DMS53 treated with DMSO at 0.1 percent for 48 hours (cell line): ENCODE measurements at regions not wholly inside any gene's neighbourhood (a gene's known extent, or its start where the extent isn't known, plus 50 kb on each side); places are given as distances from the start of the nearest gene placed in this dataset.
"Not testable (repeated sequence)": the region's sequence is repeated elsewhere in the genome, so short reads cannot be mapped to it uniquely, and the experiment has no call there.

Source experiments
- DNase-seq: peaks from one replicate; lab custom pipeline; 2025; ENCODE audit not compliant: unreplicated experiment; lab: John Stamatoyannopoulos, UW

DNA sequence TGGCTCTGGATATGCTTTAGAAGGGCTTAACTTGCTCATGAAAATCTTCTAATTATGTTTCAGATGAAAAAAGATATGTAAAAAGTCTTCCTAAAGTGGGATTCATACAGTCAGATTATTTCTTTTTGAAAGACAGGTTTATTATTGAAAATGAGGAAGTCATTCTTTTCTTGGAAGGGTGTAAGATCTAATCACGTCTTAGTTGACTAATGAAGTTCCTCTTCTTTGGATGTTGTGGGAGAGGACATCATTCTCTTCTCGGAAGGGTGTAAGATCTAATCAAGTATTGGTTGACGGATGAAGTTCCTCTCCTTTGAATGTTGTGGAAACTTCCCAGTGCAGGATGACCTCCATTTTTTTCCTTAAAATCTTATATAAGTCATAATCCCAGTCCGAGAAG, 74.9 kb downstream of the ALG10 start:
- DNase-seq = no peak

DNA sequence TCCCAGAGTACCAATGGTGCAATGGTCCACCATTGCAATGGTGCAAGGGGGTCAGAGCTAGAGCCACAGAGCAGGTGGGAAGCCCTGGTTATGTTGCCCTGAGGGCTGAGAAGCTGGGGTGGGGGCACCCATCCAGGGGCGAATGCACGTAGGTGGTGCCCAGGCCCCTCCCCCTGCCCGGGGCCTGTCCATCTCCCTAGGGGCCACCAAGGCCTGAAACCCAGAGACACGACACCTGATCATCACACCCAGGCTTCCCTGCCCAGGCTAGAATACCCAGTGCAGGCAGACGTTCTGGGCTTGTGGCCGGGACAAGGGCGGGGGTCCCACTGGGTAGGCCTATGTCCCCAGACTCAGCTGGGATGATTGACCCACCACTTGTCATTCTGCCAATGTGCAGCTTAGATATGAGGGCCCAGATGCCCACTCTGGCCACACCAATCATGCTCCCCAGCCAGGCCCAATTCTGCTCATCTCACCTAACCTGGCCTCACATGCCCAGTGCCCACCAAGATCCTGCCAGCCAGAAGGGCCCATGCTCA, 83.2 kb downstream of the ALG10 start:
- DNase-seq = no peak

DNA sequence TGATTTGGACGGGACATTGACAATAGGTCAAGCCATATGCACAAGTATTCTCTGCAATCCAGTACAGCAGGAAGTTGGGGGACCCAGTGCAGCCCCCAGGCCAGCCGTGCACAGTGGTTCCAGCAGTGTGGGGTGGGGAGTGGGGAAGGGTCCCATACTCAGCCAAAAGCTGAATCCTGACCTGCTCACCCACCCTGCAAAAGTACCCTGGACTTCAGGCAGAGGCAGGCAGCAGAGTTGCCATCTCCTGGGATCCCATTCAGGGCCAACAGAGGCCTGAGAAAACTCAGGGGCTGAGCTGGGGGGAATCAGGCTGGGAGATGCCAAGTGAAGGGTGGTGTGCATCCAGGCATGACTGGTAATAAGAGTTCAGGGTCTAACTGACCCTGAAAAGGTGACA, 83.9 kb downstream of the ALG10 start:
- DNase-seq = no peak

DNA sequence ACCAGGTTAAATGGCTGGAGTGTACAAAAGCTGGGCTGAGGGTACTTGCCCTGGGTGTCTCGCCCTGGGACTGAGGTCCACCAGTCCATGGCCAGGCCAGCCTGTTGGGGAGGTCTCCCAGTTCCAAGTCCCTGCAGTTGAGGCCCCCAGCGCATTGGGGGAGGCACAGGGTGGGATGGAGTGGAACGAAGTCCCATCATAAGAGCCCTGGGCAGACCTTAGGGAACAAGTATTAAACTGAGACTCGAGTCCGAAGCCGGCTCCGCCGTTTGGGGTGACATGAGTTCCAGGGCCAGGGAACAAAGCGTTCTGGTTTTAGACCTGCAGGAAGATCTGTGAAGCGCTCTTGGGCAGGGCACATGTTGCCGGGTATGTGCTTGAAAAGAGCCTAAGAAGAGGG, 84.7 kb downstream of the ALG10 start:
- DNase-seq = no peak

DNA sequence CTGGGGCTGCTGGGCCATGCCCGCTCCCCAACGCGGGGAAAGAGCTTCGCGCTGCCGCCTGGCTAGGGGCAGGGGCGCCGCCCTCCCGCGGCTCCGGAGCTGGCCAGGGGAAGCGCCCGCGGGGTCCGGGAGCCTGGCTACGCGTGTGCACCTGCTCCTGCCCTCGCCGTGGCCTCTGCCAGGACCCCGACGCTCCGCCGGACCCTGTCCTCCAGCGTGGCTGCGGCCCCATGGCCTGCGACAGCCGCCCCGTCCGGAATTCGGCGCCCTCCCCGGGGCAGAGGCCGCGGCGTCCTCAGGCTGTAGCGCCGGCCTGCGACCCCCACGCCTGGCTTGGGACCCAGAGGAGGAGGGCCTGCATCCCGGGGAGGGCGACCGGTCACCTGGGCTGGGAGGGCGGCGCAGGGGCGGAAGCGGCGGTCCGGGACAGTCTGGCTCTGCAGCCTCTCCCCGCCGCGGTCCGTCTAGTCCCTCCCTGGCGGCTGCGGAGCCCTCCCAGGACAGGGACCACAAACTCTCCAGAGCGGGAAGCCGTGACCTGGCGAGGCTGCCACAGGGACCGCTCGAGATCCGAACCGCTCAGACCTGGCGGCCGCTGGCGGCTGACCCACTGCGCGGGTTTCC, 85.6 kb downstream of the ALG10 start:
- no peak for DNase-seq

DNA sequence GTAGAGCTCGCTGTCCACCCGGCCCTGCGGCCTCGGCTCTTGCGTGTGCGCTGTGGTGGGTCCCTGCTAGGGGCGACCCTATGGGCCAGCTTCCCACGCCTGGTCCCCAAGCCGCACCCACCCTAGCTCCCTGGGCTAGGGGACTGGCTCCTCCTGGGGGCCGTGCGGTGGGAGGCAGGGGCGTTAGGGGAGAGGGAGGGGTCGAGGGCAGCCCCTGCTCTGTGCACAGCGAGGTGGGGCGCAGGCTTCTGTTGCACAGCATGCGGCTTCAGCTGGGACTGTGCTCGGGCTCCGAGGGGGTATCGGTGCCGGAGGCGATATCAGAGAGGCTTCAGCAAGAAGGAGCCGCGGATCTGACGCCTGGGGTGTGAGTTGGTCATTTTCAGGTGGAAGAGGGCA, 86.1 kb downstream of the ALG10 start:
- no peak for DNase-seq

DNA sequence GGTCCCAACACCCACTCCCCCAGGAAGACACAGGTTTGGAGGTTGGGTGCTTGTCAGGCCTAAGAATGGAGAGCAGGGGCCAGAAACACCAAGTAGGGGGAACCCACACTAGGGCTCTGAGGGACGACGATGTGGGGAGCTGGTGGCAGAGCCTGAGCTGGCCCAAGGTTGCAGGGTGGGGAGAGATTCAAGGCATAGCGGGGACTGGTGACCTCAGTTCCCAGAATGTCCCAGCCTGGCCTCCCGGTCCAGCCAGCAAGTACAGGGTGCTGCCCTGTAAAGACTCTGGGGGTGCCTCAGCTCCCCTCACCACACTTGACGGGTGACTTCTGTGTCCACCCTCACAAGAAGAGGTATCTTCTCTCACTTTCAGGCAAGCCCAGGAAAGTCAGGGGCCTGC, 86.7 kb downstream of the ALG10 start:
- DNase-seq = no peak

DNA sequence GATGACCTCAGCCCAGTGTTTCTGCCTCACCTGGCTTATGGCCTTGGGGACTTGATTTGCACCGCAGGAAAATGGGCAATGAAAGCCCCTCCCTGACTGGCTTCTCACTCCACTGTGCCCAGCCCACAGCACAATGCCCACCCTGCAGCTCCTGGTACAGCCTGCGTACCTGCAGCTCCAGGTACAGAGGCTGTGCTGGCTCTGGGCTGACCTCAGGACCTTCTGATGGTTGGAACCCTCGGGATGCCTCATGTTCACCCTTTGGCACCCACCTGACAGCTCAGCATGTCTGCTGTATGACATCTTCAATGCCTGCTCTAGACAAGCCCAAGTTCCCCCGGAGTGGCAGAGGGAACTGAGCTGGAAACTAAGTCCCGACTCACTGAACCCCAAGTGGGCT, 87.1 kb downstream of the ALG10 start:
- no peak for DNase-seq

DNA sequence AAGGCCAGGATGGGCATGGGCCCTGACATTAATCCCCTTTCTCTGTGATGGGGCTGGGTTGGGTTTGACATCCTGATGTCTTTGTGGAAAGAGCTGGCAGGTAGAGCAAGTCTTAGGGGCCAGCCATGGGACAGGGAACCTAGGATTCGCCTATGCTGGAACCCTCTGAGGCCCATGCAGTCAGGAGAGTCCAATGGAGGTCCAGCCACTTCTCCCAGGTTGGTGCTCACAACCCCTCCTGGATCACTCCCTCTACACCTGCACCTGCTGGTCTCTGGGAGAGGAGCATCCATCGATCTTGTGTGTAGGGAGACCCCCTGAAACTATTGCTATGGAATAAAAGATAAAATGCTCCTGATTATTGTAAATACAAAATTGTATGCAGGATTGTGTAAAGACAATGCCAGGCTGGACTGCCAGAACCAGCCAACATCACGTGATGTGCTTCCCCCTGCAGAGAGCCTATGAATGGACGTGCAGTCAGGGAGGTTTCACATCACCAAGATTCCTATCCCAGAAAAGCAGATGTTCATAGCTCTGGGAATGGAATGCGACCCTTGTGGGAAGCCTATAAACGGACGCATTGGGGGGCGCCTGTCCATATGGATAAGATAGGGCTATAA, 87.7 kb downstream of the ALG10 start:
- DNase-seq = not testable (repeated sequence)

DNA sequence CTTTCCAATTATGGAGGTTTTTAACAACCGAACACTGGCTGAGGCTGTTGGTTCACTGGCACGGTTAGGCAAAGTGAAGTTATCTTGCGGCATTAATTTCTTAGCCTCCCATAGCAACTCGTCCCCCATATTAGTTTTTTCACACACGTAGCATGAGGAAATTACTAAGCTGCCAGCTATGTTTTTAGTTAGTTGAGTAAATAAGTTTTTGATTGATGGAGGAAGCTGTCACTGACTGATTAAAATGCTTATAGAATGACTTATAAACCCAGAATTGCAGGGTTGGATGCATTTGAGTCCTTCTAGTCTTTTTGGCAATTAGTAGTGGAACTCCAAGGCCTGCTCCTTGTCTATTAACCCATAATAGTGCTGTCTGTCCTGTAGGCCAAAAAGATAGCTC, 97.1 kb downstream of the ALG10 start:
- no peak for DNase-seq

DNA sequence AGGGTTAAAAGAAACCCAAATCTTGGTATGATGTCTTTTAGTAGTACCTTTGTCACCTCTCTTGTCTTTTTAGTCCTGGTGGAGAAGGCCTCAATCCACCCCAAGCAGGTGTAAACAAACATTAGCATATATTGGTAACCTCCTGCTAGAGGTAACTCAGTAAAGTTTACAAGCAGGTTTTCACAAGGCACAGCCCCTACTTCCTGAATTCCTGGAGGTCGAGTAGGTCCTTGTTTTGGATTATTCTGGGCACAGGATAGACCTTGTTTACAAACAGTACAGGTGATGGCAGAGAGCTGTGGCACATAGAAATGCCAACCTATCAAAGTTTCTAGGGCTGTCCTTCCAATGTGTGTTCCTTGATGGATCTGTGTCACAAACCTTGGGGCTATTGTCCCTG, 99.1 kb downstream of the ALG10 start:
- DNase-seq = no peak

DNA sequence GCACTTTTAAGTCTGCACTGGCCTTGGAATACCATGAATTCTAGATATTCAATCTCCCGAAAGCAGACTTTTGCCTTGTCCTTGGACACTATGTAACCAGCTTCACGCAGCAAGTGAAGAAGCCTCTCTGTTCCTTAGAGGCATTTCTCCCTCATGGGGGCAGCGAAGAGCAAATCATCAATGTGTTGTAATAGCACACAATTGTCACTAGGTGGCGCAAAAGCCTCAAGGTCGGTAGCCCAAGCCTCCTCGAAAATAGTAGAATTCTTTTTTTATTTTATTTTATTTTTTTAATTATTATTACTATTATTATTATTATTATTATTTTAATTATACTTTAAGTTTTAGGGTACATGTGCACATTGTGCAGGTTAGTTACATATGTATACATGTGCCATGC, 100.8 kb downstream of the ALG10 start:
- peak; percentile 50 for DNase-seq

DNA sequence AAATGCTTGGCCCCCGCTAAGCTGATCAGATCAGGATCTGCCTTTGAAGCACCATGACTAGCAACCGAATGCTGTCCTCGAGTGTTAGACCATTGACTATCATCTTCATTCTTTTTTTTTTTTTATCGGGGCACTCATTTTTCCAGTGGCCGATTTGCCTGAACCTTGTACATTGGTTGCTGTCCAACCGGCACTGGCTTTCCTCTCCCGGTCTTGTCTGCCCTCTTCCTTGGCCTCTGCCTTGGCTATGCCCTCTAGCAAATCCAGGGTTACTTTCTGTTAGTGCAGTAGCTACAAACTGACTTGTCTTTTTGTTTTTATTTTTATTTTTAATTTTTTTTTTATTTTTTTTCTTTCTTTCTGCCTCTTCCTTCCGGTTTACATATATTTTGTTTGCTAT, 102.3 kb downstream of the ALG10 start:
- DNase-seq = no peak

DNA sequence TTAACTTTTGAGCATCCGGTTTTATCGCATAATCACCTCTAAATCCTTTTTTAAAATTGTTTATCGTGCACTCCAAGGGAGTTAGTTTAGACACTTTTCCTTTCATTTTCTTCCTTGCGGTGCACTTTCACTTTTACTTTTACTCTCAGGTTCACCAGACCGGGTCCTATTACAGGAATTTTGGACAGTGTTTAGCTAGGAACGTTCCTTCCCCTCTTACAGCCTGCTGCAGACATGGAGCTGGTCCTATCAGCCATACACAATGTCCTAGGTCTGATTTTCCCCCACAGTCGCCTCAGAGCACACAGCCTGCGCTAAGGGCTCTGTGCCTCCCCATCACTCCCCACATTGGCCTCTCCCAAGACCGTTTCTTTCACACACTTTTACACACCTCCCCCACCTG, 103.9 kb downstream of the ALG10 start:
- no peak for DNase-seq

DNA sequence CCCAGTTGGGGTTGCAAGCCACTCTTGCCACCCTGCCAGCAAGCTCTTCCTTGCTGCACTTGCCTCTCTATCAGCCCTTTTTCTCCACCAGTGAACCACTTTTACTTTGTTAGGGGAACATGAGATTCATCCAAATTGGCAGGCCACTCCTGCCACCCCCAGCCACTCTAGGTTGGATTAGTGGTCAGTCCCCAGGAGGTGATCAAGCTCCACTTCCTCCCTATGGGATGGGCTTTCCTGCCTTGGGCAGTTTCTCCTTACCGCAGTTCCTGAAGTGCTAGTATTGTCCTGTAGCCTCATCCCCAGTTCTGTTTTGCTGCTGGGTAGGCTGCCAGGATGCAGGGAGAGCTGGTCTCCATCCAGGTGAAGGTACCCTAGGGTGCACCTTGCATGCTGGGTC, 104.5 kb downstream of the ALG10 start:
- no peak for DNase-seq

DNA sequence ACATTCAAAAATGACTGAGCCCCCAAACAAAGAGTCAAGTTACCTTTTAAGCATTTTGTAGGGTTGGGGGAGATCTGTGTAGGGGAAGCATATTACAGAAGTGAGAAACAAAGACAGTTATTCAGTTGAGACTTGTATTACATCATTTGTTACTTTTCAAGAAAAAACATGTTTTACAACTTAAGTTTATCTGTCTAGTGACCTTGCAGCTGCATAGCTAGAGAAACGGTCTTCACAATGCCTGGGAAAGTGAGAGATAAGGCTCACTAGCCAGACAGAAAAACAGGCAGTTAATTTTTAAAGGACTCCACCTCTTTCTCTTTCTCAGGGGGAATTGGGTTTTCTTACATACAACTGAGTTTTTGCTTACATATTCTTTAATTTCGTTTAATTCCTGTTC, 105.1 kb downstream of the ALG10 start:
- not testable (repeated sequence) for DNase-seq

DNA sequence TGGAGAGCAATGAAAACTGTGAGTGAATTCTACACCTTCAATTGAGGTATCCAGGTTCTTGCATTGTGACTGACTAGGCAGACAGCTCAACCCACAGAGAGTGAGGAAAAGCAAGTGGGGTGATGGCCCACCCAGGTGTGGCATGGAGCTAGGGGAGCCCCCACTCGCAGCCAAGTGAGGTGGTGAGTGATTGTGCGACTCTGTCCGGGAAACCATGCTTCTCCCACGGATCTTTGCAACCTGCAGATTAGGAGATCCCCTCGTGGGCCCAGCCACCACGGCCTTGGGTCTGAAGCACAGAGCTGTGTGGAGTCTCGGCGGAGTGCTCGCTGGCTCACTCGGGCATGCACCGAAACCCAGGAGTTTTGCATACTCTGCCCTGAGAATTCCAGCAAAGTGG, 120.1 kb downstream of the ALG10 start:
- no peak for DNase-seq

DNA sequence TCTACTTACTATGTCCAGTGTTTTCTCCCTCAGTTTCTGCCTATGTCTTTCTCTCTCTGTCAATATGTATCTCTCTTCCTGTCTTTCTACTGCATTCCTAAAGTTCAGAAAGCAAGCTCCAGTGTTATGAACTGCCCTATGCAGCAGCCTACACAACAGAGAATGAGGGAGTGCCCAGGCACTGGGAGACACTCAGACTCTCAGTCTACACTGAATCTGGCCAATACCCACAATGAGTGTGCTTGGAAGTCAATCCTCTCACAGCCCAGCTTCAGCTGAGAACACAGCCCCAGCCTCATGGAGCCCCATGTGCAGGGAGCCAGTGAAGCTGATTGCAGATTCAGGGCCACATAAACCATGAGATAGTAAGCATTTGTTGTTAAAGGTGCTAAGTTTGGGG, 128.7 kb downstream of the ALG10 start:
- no peak for DNase-seq

DNA sequence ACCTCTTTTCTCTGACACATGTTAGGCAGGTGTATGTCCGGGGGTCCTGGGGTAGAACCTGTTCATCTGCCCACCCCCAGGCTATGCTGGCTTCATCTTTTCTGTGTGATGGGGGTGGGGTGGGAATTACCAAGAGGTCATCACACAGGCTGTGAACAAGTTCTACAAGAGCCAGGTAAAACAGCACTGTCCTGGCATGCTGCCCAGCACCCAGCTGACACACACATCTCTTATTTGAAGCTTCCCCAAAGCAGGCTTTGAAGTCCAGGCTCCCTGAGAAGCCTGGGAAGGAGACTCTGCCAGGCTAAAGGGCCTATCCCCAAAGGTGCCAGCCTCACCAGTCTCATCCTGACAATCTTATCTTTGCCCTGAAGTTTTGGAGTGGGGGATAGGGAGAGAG, 141.1 kb downstream of the ALG10 start:
- DNase-seq = no peak

DNA sequence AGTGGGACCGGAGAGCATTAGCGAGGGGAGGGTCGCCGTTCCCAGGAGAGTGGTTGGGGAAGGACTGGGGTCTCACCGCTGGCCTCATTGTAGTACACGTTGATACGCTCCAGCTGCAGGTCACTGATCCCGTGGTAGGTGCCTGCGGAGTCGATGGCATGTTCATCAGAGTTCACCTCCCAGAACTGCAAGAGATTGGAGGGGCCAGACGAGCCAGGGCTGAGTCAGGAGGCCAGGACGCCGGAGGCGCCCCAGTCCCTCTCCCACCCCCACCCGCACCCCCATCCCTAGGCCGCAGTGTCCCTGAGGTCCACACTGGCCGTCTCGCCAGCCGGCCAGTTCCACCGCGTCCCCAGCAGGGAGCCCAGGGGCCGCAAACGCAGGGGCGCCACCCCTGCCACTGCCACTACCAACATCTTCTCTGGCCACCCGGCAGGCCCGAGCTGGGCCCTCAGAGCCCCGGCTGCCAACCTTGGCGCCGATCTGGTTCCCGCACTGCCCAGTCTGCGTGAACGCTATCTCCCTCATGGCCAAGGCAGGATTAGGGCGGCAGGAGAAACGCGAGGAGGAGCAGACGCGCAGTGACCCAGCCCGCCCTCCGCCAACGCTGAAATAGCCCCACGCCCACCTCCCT, 144.2 kb downstream of the ALG10 start:
- no peak for DNase-seq

DNA sequence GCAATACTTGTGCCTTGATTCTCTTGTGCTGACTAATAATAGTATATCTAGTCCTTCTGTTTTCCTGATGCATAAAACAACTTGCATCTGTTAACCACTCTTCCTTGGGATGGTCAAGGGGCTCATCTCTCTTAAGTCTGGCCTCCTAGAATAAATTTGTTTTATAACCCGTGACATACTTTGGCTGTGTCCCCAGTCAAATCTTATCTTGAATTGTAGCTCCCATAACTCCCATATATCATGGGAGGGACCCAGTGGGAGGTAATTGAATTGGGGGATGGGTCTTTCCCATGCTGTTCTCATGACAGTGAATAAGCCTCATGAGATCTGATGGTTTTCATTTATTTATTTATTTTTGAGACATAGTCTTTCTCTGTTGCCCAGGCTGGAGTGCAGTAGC, 146.2 kb downstream of the ALG10 start:
- DNase-seq = not testable (repeated sequence)

DNA sequence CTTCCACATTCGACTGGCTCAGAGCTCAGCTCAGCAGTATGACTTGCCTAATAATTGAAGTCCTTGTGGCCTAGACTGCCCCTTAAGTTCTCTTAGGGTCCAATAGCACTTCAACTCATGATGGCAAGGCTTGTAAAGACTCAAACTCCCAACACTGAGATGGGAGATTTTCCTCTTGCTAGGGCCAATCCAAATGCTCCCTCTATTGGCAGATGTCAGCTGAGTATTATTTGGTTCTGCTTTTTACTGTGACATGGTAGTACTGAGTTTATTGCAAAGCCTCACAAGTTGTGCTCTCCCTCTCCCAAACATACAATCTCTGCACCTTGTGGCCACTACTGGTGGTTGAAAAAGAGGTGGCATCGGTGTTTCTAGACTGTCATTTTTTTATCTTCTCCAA, 164.2 kb downstream of the ALG10 start:
- no peak for DNase-seq

DNA sequence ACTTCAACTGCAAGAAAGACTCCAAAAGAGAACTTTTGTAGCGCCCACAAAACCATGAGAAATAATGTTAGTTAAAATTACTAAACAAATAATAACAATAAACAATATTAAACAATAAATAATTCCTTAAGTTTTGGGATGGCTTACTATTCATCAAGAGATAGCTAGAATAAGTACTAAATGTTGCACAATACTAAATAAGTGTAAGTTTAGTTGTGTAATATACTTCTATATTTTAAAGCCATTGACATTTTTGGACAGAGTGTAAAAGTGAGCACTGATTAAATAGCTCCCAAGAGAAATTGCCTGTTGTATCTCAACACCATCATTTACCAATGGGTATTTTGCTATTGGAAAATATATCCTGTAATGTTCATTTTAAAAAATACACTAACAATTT, 166.7 kb downstream of the ALG10 start:
- DNase-seq = no peak
